Activated T-cell treated with anti-CD3 and anti-CD28 coated beads, Interleukin-2, amount 50 U/mL, for 24 hours (primary cell): ENCODE measurements at regions not wholly inside any gene's neighbourhood (a gene's known extent, or its start where the extent isn't known, plus 50 kb on each side); places are given as distances from the start of the nearest gene placed in this dataset.

ENCODE experiments used
- DNase-seq: peaks from one replicate; pipeline ENCODE4 v3.0.0-alpha.2; 2020
- H3K27ac Mint-ChIP-seq: 2 replicates; pipeline ENCODE4 v1.8.0; 2020; ENCODE audit warnings: mild to moderate bottlenecking, mixed read lengths
- H3K27me3 Mint-ChIP-seq: 2 replicates; pipeline ENCODE4 v1.8.0; 2020; ENCODE audit warnings: mixed read lengths
- H3K36me3 Mint-ChIP-seq: 2 replicates; pipeline ENCODE4 v1.8.0; 2020; ENCODE audit warnings: low read depth, mixed read lengths
- H3K4me1 Mint-ChIP-seq: 2 replicates; pipeline ENCODE4 v1.8.0; 2020; ENCODE audit warnings: low read depth, mixed read lengths
- H3K4me3 Mint-ChIP-seq: 2 replicates; pipeline ENCODE4 v1.8.0; 2020; ENCODE audit warnings: mild to moderate bottlenecking, moderate library complexity, mixed read lengths
- H3K9me3 Mint-ChIP-seq: 2 replicates; pipeline ENCODE4 v1.8.0; 2020; ENCODE audit warnings: mixed read lengths

- no peak for DNase-seq
- H3K9me3 Mint-ChIP-seq, result no peaks in the 10 kb centered on the region
- no peak overlapping the region for H3K27ac Mint-ChIP-seq
- H3K27me3 Mint-ChIP-seq, result peaks cover 7% of the 10 kb centered on the region
- H3K4me1 Mint-ChIP-seq, result no peaks in the 10 kb centered on the region
- no peaks in the 10 kb centered on the region for H3K36me3 Mint-ChIP-seq
- H3K4me3 Mint-ChIP-seq, result no peak overlapping the region
Observed at GRCh38 chr13:109517517-109517916, 268.9 kb downstream of the IRS2 start.

GRCh38 chr13:109516186-109516585, 270.2 kb downstream of the IRS2 start:
- Mint-ChIP-seq H3K4me3 (no peak overlapping the region), H3K27me3 (peaks cover 15% of the 10 kb centered on the region), H3K9me3 (no peaks in the 10 kb centered on the region), H3K27ac (no peak overlapping the region), H3K4me1 (peaks cover 3% of the 10 kb centered on the region), H3K36me3 (no peaks in the 10 kb centered on the region)
- DNase-seq, result no peak

GRCh38 chr13:109510013-109510412, 276.4 kb downstream of the IRS2 start:
- no peak for DNase-seq
- peaks cover 35% of the 10 kb centered on the region for H3K27me3 Mint-ChIP-seq
- no peak overlapping the region for H3K27ac Mint-ChIP-seq
- H3K9me3 Mint-ChIP-seq, result no peaks in the 10 kb centered on the region
- no peak overlapping the region for H3K4me3 Mint-ChIP-seq
- H3K36me3 Mint-ChIP-seq, result no peaks in the 10 kb centered on the region
- H3K4me1 Mint-ChIP-seq, result peaks cover 3% of the 10 kb centered on the region

DNA sequence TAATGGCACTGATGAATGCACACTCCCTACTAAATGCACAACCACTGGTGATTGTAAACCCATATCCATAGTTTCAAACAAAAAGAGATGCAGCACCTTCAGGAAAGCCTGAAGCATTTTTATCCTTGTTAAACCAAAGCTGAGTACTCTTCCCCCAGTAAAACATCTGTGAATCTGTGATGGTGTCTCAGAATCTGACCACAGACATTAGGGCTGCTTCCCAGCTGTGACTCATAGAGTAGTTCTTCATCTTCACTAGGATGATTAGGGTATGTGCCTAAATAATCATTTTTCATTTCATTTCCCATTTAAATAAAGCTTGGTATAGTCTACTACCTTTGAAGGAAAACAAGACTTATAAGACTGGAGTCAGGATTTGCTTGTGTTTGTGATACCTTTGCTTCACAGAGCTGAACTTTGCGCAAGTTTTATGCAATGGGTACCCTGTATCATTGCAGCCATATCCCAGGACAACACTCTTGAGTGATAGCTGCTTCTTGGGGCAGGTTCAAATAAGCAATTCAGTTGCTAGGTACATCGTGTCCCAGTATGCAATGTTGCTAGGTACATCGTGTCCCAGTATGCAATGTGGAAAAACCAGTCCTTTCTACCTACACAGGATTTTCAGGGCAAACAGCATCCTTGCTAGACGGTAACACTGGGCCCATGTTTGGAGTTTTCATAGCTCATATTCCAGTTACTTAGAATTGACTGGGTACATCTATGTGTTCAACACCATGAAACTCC, 277.1 kb downstream of the IRS2 start:
- H3K4me1 Mint-ChIP-seq, result peaks cover 3% of the 10 kb centered on the region
- H3K27ac Mint-ChIP-seq, result no peak overlapping the region
- no peak for DNase-seq
- no peak overlapping the region for H3K4me3 Mint-ChIP-seq
- no peaks in the 10 kb centered on the region for H3K36me3 Mint-ChIP-seq
- peaks cover 35% of the 10 kb centered on the region for H3K27me3 Mint-ChIP-seq
- no peaks in the 10 kb centered on the region for H3K9me3 Mint-ChIP-seq

DNA sequence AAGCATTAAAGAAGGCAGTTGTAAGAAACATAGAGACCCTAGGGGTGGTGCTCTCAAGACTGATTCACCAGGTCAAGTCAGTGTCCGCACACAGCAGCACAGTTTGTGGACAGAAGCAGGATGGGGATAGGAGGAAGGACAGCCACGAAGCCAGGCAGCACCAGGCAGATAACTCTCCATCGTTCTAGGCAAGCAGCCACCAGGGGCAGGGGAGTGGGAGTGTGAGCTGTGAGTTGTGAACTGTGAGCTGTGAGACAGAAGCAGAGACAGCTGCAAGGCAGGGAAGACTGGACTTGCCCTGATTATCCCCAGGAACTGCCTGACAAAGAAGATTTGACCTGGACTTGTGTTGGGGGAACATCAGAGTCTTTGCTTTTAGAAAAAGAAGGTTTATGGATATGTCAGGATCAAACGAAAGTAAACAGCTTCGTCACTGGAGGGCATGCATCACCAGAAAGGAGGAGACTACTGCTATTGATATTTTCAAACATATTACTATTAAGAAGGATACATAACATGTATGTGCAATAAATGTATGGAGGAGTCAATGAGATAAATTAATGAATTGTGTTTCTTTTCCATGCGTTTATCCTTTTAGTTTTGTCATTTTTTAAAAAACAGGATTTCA, 286.1 kb downstream of the IRS2 start:
- no peak overlapping the region for H3K4me3 Mint-ChIP-seq
- H3K27me3 Mint-ChIP-seq, result peaks cover 15% of the 10 kb centered on the region
- peaks cover 5% of the 10 kb centered on the region for H3K9me3 Mint-ChIP-seq
- H3K27ac Mint-ChIP-seq, result no peak overlapping the region
- DNase-seq, result no peak
- no peaks in the 10 kb centered on the region for H3K36me3 Mint-ChIP-seq
- no peaks in the 10 kb centered on the region for H3K4me1 Mint-ChIP-seq

DNA sequence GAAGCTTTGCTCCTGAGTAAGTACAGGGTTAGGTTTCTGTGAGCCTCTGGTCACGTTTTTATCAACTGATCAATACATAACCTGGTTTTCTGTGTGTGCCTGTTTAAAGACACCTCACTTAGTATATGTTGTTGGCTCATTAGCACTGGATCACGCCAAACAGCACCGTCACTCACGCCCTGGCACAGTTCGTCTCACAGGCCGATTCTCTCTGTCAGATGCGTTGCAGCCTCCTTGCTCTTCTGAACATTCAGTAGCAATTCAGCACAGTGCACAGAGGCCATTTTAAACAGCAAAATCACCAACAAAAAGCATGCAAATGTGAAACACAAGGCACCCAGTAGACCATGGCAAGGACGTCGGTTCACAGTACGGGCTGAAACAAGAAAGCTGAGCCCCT, 288.5 kb downstream of the IRS2 start:
- Mint-ChIP-seq H3K36me3 (no peaks in the 10 kb centered on the region), H3K4me1 (no peaks in the 10 kb centered on the region), H3K27me3 (peaks cover 13% of the 10 kb centered on the region), H3K9me3 (no peaks in the 10 kb centered on the region), H3K27ac (no peak overlapping the region), H3K4me3 (no peak overlapping the region)
- no peak for DNase-seq

DNA sequence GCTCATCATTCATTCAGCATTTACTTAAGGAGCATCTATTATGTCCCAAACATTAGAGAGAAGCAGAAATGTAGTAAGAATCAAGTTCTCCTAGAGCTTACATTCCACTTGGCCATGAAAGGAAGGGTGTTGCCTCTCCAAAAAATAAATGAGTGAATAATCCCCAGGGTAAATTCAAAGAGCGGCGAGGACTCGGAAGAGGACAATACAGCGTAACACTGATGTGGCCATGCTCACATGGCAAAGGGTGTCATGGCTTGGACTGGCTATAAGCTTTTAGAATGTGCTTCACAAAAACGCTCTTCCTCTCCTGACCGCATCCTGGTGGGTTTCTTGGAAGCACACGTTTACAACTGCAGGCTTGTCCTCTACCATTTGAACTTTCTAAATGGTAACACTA, 290.2 kb downstream of the IRS2 start:
- Mint-ChIP-seq H3K27ac (no peak overlapping the region), H3K9me3 (no peaks in the 10 kb centered on the region), H3K4me1 (no peaks in the 10 kb centered on the region), H3K27me3 (peaks cover 13% of the 10 kb centered on the region), H3K4me3 (no peak overlapping the region), H3K36me3 (no peaks in the 10 kb centered on the region)
- no peak for DNase-seq

DNA sequence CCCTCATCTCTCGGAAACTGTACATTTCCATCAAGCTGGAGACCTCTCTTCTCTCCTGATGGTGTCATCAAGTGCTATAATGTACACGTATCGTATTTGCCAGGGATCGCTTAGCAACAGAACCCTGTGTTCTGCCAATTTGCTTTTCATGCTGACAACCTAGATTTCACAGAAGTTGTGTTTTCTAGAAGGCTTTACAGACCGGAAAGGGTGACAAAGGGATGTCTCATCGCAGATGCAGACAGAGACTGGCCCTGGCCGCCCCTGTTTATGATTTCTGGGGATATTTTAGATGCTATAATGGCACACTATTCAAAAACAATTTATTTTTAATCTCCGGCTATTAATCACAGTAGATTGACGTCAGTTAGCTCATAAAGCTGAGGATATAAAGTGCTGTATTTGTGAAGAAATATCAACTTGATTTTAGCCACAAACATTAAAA, 291.4 kb downstream of the IRS2 start:
- Mint-ChIP-seq H3K27me3 (peaks cover 13% of the 10 kb centered on the region), H3K27ac (no peak overlapping the region), H3K9me3 (no peaks in the 10 kb centered on the region), H3K36me3 (no peaks in the 10 kb centered on the region), H3K4me3 (no peak overlapping the region), H3K4me1 (no peaks in the 10 kb centered on the region)
- no peak for DNase-seq

- Mint-ChIP-seq H3K27ac (no peak overlapping the region), H3K4me3 (no peak overlapping the region), H3K36me3 (no peaks in the 10 kb centered on the region), H3K4me1 (peaks cover 2% of the 10 kb centered on the region), H3K9me3 (peaks cover 2% of the 10 kb centered on the region), H3K27me3 (no peaks in the 10 kb centered on the region)
- no peak for DNase-seq
Observed at GRCh38 chr13:109485136-109485794, 301.1 kb downstream of the IRS2 start.

DNA sequence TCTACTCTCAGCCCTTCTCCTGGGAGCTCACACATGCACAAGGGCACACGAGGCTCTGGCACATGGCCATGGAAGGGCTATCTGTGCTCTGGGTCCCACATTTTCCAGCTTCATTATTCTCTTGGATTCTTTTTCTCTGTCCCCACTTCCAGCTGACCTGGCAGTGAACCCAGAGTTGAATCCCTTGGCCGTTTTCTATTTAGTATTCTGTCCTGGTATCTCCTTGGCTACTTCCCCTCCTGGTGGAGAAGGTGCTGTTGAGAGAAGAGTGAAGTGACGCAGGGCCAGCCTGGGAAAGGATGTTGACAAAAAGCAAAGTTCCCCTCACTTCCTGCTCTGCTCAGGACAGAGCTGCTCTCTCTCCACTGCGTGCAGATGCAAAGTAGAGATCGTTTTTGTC, 303.1 kb downstream of the IRS2 start:
- no peak overlapping the region for H3K4me3 Mint-ChIP-seq
- H3K4me1 Mint-ChIP-seq, result peaks cover 2% of the 10 kb centered on the region
- H3K27me3 Mint-ChIP-seq, result peaks cover under 1% of the 10 kb centered on the region
- no peak overlapping the region for H3K27ac Mint-ChIP-seq
- no peaks in the 10 kb centered on the region for H3K36me3 Mint-ChIP-seq
- H3K9me3 Mint-ChIP-seq, result peaks cover 2% of the 10 kb centered on the region
- no peak for DNase-seq

GRCh38 chr13:109481040-109481439, 305.3 kb downstream of the IRS2 start:
- DNase-seq, result no peak
- Mint-ChIP-seq H3K4me1 (peaks cover 2% of the 10 kb centered on the region), H3K36me3 (no peaks in the 10 kb centered on the region), H3K27ac (no peak overlapping the region), H3K4me3 (no peak overlapping the region), H3K9me3 (no peaks in the 10 kb centered on the region), H3K27me3 (peaks cover 3% of the 10 kb centered on the region)

GRCh38 chr13:109480011-109480955, 306.1 kb downstream of the IRS2 start:
- no peak for DNase-seq
- no peaks in the 10 kb centered on the region for H3K36me3 Mint-ChIP-seq
- peaks cover 2% of the 10 kb centered on the region for H3K4me1 Mint-ChIP-seq
- H3K4me3 Mint-ChIP-seq, result no peak overlapping the region
- peaks cover 3% of the 10 kb centered on the region for H3K27me3 Mint-ChIP-seq
- no peaks in the 10 kb centered on the region for H3K9me3 Mint-ChIP-seq
- H3K27ac Mint-ChIP-seq, result no peak overlapping the region

GRCh38 chr13:109479534-109479933, 306.8 kb downstream of the IRS2 start:
- H3K4me3 Mint-ChIP-seq, result no peak overlapping the region
- H3K27me3 Mint-ChIP-seq, result peaks cover 3% of the 10 kb centered on the region
- H3K4me1 Mint-ChIP-seq, result peaks cover 2% of the 10 kb centered on the region
- DNase-seq, result no peak
- H3K36me3 Mint-ChIP-seq, result no peaks in the 10 kb centered on the region
- no peak overlapping the region for H3K27ac Mint-ChIP-seq
- H3K9me3 Mint-ChIP-seq, result no peaks in the 10 kb centered on the region

DNA sequence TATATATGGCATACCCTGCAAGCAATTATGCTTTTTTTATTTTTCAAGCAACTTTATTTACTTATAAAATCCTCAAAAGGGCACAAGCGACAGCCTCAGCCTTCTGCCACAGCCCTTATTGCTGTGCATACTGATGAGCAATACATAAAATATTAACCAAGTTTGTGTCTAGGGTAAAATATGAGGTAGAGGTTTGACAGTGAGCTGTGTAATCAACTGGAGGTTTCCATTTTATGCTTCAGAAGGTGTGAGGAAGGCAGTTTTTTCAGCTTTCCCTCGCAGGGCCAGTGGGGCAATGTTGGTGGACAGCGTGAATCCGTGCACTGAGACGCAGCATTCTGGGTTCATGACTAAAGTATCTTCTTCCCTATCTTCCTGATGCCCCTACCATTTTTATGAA, 310.4 kb downstream of the IRS2 start:
- Mint-ChIP-seq H3K36me3 (no peaks in the 10 kb centered on the region), H3K4me1 (no peaks in the 10 kb centered on the region), H3K27ac (no peak overlapping the region), H3K4me3 (no peak overlapping the region), H3K27me3 (peaks cover 3% of the 10 kb centered on the region), H3K9me3 (no peaks in the 10 kb centered on the region)
- no peak for DNase-seq
